GM12891 (cell line): ENCODE measurements at regions not wholly inside any gene's neighbourhood (a gene's known extent, or its start where the extent isn't known, plus 50 kb on each side); places are given as distances from the start of the nearest gene placed in this dataset.

Source experiments
- DNase-seq: peaks from one replicate; pipeline ENCODE4 v3.0.0; 2011; ENCODE audit warnings: low spot score; ENCODE audit not compliant: insufficient read length
- FAIRE-seq: peaks from 2 replicates; lab custom pipeline; 2011; peaks lifted over from hg19 to GRCh38; lab: Jason Lieb, UNC
- PAX5 ChIP-seq: IDR thresholded peaks from 2 replicates; pipeline ENCODE4 v1.6.1; 2011; ENCODE audit warnings: low read length, moderate library complexity, mild to moderate bottlenecking; ENCODE audit not compliant: insufficient read depth, severe bottlenecking
- POLR2A ChIP-seq: IDR thresholded peaks from 2 replicates; pipeline ENCODE4 v1.6.1; 2011; ENCODE audit warnings: low read depth, low read length, control low read depth
- POLR2AphosphoS5 ChIP-seq: IDR thresholded peaks from 2 replicates; pipeline ENCODE4 v1.6.1; 2011; ENCODE audit warnings: low read depth, low read length, control low read depth
- POU2F2 ChIP-seq: IDR thresholded peaks from 2 replicates; pipeline ENCODE4 v1.6.1; 2011; ENCODE audit warnings: low read depth, mild to moderate bottlenecking, control low read depth, low read length, moderate library complexity
- SPI1 ChIP-seq: IDR thresholded peaks from 2 replicates; pipeline ENCODE4 v1.6.1; 2011; ENCODE audit warnings: low read depth, low read length, control low read depth
- TAF1 ChIP-seq: IDR thresholded peaks from 2 replicates; pipeline ENCODE4 v1.6.1; 2011; ENCODE audit warnings: low read depth, low read length, control low read depth

DNA sequence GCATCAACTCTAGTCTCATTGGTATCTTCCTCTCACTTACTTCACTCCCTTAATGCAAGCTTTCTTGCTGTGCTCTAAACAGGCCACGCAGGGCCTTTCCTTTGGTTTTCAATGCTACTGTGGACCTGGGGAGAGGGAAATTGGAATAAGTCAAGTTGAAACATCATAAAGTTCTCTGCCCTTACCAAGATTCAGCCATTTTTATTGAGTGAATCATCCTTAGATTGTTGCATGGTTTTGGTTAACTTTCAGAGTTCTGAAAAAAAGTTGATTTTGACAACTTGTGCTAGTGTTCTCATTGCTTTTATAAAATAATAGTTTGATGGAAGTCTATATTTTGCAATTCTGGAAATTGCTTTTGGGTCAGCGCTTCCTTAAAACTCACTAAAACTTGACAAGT, 852.8 kb upstream of the ACVR2A start:
- DNase-seq (no peak), FAIRE-seq (no peak)
- TF ChIP-seq SPI1 (no peak), POLR2AphosphoS5 (no peak)

DNA sequence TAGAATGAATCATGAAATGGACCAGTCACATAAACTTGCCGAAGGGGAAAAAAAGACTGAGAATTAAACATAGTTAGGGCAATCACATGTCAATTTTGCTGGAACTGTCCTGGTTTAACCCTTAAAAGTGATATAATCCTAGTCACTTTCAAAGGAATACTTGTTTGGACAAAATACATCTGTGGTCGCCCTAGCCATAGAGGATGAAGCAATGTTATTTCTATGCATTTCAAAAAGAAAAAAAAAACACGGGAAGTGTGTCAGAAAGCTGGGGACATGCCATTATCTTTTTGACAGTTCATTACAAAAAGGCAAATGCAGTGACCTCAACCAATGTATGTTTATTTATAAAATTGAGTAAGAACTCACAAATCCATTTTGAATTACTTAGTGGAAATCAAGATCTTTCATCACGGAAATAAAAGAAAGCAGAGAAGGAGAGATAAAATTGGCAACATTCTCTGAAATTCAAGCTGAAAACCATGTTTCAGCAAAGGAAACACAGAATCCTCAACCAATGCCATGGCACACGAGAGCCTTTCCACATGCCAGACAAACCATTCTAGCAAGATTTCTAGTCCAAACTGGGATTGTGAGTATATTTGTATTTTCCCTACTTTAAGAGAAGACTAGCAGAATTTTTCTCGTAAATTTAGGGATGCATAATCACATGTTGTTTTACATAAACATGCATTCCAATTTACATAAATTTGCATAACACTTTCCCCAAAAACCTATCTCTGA, 854.3 kb upstream of the ACVR2A start:
- no peak for TF ChIP-seq POLR2A
- TF ChIP-seq TAF1: no peak
- no peak for TF ChIP-seq PAX5
- no peak for TF ChIP-seq POLR2AphosphoS5
- no peak for TF ChIP-seq SPI1
- TF ChIP-seq POU2F2: no peak
- DNase-seq (no peak), FAIRE-seq (no peak)

DNA sequence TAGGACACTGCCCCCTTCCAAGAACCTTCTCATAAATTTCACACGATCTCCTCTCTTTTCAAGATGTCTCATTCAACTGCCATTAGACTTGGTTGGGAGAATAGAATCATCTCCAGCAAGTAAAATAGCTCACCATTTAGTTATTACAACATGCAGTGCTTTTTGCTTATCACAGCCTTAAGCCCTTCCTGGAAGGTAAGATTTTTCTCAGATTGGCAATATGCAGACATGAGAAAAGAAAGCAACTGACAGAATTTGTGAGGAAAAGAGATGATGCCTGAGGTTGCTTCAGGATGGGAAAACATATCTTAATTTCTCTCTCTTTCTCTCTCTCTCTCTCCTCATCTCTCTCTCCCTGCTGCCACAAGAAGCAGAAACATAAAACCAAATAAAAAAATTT, 855.1 kb upstream of the ACVR2A start:
- no peak for DNase-seq
- FAIRE-seq: no peak
- TF ChIP-seq TAF1 (no peak), POLR2A (no peak), POU2F2 (no peak), SPI1 (no peak), POLR2AphosphoS5 (no peak), PAX5 (no peak)

DNA sequence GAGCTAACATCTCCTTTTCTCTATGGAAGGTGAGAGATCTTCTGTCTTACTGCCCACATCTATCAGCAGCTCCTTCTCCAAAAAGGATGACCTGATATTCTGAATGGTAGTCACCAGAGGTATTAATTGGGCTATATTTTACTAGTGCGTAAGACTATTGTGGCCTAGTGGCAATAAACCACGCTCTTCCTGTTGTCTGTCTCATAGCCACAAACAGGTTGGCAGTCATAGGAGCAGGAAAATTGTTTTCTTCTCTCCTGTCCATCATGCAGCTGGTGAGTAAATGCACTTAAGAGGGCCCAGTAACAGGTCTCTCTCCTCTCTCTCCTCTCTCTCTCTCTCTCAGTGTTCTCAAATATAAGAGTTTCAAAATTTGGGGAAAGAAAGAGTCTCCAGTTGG, 856.8 kb upstream of the ACVR2A start:
- FAIRE-seq (no peak), DNase-seq (no peak)
- TF ChIP-seq TAF1 (no peak), SPI1 (no peak), PAX5 (no peak), POLR2A (no peak), POLR2AphosphoS5 (no peak), POU2F2 (no peak)

DNA sequence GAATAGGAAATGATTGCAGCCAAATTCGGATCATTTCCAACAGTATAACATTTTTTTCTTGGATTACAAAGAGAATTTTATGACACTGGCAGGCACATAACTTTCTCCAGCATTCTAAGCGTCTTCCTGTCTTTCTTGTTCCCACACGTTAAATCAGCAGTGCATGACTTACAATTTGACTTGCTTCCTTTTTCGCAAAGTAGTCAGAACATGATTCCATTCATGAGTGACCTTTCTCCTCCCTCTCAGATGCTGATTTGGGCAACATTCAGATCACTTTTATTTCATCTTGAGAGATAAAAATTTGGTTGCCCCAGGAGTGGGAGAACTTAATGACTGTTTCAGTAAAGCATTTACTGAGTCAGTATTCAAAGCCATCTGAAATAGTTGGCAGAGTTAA, 858.7 kb upstream of the ACVR2A start:
- FAIRE-seq (peak; percentile 69), DNase-seq (no peak)
- TF ChIP-seq POLR2AphosphoS5: no peak
- peak; percentile 54 for TF ChIP-seq PAX5

DNA sequence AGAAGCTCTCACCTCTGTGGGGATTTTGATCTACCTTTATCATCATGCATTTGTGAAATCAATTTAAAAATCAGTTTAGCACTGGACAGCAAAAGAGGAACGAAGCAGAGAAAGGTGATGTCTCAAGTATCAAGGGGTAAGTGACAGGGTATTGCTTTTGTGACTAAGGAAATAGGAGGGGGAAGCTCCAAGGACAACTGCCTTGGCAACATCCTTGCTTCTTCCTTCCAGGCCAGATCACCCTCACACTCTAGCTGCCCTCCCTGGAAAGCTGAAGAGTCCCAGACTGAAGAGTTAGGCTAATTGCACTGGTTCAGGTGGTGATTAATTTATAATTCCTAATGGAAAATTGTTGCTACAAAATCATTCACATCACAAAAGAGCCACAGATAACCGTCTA, 859.1 kb upstream of the ACVR2A start:
- FAIRE-seq: no peak
- TF ChIP-seq SPI1 (no peak), POLR2A (no peak), PAX5 (no peak), TAF1 (no peak), POU2F2 (no peak), POLR2AphosphoS5 (no peak)
- DNase-seq: no peak

DNA sequence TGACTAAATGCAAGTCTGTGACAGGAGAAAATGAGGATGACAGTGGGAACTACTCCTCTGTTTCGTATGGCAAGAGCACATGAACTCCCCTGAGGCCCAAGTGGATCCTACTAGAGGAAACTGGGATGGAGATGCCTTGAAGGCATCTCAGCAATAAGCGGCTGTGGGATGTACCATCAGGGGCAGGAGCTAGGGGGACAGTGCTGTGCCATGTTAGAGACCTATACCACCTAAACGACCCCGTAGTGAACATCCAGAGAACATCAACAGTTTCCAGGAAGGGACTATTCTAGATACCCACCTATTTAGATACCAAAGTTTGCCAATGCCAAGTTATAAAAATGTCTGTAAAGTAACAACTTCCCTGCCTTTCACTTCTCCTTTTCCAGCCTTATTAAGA, 860.8 kb upstream of the ACVR2A start:
- TF ChIP-seq POU2F2 (no peak), PAX5 (no peak), SPI1 (no peak), POLR2A (no peak), TAF1 (no peak), POLR2AphosphoS5 (no peak)
- FAIRE-seq (no peak), DNase-seq (no peak)

DNA sequence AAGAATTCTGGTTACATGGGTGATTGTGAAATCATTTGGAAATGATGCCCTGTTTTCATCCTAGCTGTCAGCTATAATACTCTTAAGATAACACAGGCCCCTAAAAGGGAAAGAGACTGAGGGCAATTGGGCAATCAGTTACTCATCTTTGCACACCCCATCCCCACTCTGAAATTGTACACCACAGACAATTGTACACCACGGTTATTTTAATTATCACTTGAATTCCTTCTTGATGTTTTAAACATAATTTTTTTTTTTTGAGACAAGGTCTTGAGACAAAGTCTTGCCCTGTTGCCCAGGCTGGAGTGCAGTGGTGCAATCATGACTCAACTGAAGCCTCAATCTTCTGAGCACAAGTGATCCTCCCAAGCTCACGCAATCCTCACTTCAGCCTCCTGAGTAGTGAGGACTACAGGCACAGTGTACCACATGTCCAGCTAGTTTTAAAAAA, 862.4 kb upstream of the ACVR2A start:
- FAIRE-seq: no peak
- DNase-seq: no peak
- TF ChIP-seq PAX5: no peak
- no peak for TF ChIP-seq POLR2A
- TF ChIP-seq POU2F2: no peak
- TF ChIP-seq POLR2AphosphoS5: no peak
- no peak for TF ChIP-seq SPI1
- no peak for TF ChIP-seq TAF1

DNA sequence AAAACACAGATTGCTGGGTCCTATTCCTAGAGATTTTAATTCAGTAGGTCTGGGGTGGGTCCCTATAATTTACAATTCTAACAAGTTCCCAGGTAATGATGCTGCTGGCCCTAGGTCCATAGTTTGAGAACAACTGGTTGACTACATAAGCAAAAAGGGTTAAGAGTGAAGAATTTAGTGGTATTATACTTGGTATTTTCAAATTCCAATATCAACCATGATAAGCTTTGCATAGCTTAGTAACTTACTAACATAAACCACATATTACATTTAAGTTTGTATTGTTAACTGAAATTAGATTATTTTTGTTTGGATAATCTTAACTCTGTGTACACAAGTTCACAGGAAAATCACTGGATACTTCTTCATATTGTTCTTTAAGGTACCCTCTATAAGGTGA, 862.9 kb upstream of the ACVR2A start:
- TF ChIP-seq POU2F2 (no peak), POLR2A (no peak), SPI1 (no peak), PAX5 (no peak), POLR2AphosphoS5 (no peak), TAF1 (no peak)
- FAIRE-seq (no peak), DNase-seq (no peak)

DNA sequence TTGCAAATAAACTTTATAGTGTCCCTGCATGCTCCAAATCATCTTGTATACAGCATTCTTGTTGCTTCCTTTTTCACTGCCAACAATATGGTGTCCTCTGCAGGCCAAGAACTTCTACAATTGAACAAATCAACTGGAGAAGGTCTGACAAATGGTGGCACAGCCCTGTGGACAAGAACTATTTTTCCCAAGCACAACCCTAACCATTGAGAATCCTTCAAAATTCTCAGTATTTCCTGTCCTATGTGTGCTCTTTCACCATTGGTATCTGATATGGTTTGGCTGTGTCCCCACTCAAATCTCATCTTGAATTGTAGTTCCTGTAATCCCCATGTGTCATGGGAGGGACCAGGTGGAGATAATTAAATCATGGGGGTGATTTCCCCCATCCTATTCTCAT, 865.1 kb upstream of the ACVR2A start:
- FAIRE-seq (no peak), DNase-seq (no peak)
- TF ChIP-seq POU2F2 (no peak), TAF1 (no peak), PAX5 (no peak), POLR2AphosphoS5 (no peak), SPI1 (no peak), POLR2A (no peak)
